Uterus (tissue), 3 donors: ENCODE measurements at regions not wholly inside any gene's neighbourhood (a gene's known extent, or its start where the extent isn't known, plus 50 kb on each side); places are given as distances from the start of the nearest gene placed in this dataset.

Experiments
- DNase-seq, 2 donors: peaks; one replicate each; pipeline ENCODE4 v3.0.0-alpha.2; 2019 to 2020
- H3K27ac ChIP-seq, 2 donors: fragments of 200-600 bp; sonication (generic); 1 replicate in 1 of 2; 2 replicates in 1 of 2; pipeline ENCODE4 v1.5.1; 2016 to 2018
- H3K27me3 ChIP-seq, 2 donors: fragments of 200-600 bp; sonication (generic); one replicate each; pipeline ENCODE4 v1.5.1; 2018 to 2019; ENCODE audit warnings: control low read depth in 1 of 2
- H3K36me3 ChIP-seq, 2 donors: fragments of 200-600 bp; sonication (generic); one replicate each; pipeline ENCODE4 v1.5.1; 2019; ENCODE audit warnings: control low read depth in 1 of 2
- H3K4me1 ChIP-seq, 2 donors: fragments of 200-600 bp; sonication (generic); one replicate each; pipeline ENCODE4 v1.5.1; 2018 to 2019; ENCODE audit warnings: control low read depth in 1 of 2
- H3K4me3 ChIP-seq, 2 donors: fragments of 200-600 bp; sonication (generic); 1 replicate in 1 of 2; 2 replicates in 1 of 2; pipeline ENCODE4 v1.5.1; 2018 to 2019; ENCODE audit warnings: mild to moderate bottlenecking in 1 of 2
- H3K9me3 ChIP-seq, 2 donors: fragments of 200-600 bp; sonication (generic); one replicate each; pipeline ENCODE4 v1.5.1; 2019; ENCODE audit warnings: control low read depth in 1 of 2
- POLR2A ChIP-seq, 2 donors: fragments of 450-650 bp; IDR thresholded peaks; one replicate each; pipeline ENCODE4 v1.6.1; 2016; ENCODE audit warnings: antibody characterized with exemption in 2 of 2, mild to moderate bottlenecking in 1 of 2, moderate library complexity in 1 of 2
- intact Hi-C: fragments of 100-400 bp; cut with DNase I; formaldehyde crosslinking; loops from one replicate; pipeline ENCODE4 v1.15.1; 2023; ENCODE audit warnings: low total_unique reads
- TF ChIP-seq, protein P1 (sequence below), 4 experiments: fragments of 200-600 bp in 2 of 4; fragments of 450-650 bp in 2 of 4; sonication (generic) in 2 of 4; IDR thresholded peaks; one replicate each; pipeline ENCODE4 v1.5.1; 2016 to 2019; ENCODE audit warnings: antibody characterized with exemption in 4 of 4, mild to moderate bottlenecking in 2 of 4, moderate library complexity in 1 of 4
- donor health status: DM: yes; HTN: yes; CAD: no.

DNA sequence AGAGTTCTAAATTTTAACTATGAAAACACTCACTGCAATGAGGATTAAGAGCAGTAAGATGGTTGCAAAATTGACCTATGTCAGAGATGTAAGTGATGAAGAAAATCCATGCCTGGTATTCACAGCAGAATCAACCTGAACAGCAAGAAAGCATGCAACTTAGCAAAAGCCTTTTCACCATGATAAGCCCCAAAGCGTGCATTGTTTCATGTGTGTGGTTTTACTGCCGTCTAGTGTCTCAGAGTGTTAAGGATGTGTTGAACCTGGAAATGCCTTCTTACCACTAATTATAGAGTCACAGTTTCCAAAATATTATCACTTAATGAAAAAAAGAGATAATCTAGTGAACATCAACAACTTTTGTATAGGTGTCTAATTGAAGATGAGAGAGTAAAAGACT is 415.2 kb upstream of the TRPC7 start:
- Histone ChIP-seq H3K4me1 (no peaks in the 10 kb centered on the region), H3K36me3 (no peaks in the 10 kb centered on the region), H3K9me3 (no peaks in the 10 kb centered on the region), H3K27ac (no peak overlapping the region), H3K27me3 (no peaks in the 10 kb centered on the region), H3K4me3 (no peak overlapping the region)
- DNase-seq: no peak
- intact Hi-C loops: no loop called here
- no peak for TF ChIP-seq POLR2A (IDR thresholded peaks at IDR 0.05)
- TF ChIP-seq, protein P1, sequence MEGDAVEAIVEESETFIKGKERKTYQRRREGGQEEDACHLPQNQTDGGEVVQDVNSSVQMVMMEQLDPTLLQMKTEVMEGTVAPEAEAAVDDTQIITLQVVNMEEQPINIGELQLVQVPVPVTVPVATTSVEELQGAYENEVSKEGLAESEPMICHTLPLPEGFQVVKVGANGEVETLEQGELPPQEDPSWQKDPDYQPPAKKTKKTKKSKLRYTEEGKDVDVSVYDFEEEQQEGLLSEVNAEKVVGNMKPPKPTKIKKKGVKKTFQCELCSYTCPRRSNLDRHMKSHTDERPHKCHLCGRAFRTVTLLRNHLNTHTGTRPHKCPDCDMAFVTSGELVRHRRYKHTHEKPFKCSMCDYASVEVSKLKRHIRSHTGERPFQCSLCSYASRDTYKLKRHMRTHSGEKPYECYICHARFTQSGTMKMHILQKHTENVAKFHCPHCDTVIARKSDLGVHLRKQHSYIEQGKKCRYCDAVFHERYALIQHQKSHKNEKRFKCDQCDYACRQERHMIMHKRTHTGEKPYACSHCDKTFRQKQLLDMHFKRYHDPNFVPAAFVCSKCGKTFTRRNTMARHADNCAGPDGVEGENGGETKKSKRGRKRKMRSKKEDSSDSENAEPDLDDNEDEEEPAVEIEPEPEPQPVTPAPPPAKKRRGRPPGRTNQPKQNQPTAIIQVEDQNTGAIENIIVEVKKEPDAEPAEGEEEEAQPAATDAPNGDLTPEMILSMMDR (IDR thresholded peaks at IDR 0.05): no peak

DNA sequence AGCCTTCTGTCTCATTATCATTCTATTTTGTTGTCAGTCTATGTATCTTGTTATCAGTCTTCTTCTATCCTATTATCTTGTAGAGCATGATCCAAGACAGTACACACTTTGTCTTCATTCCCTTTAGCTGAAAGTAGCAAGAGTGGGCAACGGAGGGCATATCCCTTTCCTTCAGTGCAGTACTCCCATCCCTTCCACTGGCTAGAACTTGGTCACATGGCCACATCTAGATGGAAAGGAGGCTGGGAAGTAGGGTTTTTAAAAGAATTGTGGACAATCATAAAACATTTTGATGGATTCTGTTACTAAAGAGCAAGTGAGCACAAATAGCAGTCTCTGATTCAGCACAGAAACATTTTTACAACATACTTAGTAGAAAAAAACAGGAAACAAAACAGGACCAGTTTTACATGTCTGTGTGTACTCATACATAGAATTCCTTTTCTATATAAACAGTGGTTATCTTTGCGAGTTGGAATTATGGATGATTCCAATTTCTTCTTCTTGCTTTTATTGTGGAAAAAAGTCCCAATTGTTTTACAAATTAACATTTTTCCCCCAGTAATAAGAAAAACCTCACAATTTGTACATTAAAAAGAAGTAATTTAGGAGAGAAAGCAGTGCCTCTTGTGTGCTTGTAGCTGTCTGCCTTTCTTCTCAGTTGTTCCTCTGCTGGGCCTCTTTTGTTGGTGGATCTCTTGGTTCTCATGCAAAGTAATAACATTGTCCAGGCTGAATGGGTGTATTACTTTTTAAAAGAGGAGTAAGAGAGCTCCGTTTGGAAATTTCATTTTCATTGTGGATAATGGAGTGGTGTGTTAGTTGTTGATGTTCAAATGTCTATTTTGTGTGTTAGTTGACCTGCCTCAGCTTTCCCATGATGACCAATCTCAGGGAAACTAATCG is 410.9 kb upstream of the TRPC7 start:
- Histone ChIP-seq H3K4me3 (no peak overlapping the region), H3K4me1 (no peaks in the 10 kb centered on the region), H3K36me3 (no peaks in the 10 kb centered on the region), H3K27me3 (no peaks in the 10 kb centered on the region), H3K9me3 (no peaks in the 10 kb centered on the region), H3K27ac (peak overlapping the region in 1 of 2 donors; percentile 19)
- TF ChIP-seq, protein P1 (IDR thresholded peaks at IDR 0.05): no peak
- no peak for TF ChIP-seq POLR2A (IDR thresholded peaks at IDR 0.05)
- no peak for DNase-seq
- intact Hi-C loops: no loop called here

DNA sequence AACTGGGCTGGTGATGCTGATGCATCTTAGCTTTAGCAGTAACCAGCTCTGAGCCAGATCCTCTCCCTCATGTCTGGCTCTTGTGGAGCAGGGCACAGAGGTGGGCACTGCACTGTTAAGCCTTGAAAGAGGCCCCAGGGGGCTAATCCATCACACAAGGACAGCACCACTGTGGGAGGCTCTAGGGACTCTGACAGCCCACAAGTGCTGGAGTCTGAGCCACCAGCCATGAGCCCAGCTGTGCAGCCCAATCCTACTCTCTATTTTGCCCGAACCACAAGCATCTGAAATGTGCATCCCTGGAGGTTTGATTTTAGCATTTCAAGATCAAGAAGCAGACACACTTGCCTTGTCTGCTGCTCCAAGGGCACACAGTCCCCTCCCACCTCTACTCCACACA is 407.1 kb upstream of the TRPC7 start:
- intact Hi-C loops: no loop called here
- no peak for TF ChIP-seq POLR2A (IDR thresholded peaks at IDR 0.05)
- TF ChIP-seq, protein P1 (IDR thresholded peaks at IDR 0.05): no peak
- Histone ChIP-seq H3K4me3 (no peak overlapping the region), H3K27ac (no peak overlapping the region), H3K4me1 (no peaks in the 10 kb centered on the region), H3K27me3 (no peaks in the 10 kb centered on the region), H3K9me3 (no peaks in the 10 kb centered on the region), H3K36me3 (no peaks in the 10 kb centered on the region)
- no peak for DNase-seq

DNA sequence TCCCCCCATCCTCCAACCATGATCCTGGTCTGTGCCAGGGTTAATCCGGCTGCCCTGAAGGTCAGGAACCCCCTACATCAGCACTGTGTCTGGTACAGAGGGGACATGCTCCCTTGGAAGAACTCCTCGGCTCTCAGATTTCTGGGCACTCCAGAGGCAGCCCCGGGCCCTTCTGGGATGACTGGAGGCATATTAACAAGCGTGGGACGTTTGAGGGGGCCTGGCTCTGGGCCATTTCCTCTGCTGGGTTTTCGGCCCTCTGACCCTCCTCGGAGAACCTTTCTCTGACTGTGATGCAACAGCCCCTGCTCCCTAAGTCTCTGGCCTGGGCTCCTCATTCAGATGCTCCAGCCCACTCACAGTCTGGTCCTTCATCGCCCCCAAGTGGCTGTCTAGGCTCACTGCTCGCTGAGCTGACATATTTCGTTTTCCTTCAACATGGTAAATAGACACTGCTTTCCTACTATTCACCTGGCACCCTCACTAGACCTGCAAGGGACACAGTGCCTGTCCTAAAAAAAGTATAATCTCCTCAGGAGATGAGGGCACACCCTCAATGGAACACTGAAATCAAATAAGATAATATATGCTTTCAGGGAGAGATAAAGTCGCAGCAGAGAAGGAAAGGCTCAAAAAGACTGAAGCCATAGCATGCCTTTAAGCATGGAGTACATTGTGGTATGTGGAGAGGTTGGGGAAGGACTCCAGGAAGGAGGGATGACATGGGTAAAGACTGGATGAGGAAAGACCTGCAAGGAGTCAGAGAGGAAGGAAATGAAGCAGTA is 404.7 kb upstream of the TRPC7 start:
- Histone ChIP-seq H3K4me1 (no peaks in the 10 kb centered on the region), H3K27me3 (no peaks in the 10 kb centered on the region), H3K4me3 (no peak overlapping the region), H3K36me3 (no peaks in the 10 kb centered on the region), H3K27ac (no peak overlapping the region), H3K9me3 (no peaks in the 10 kb centered on the region)
- intact Hi-C loops: no loop called here
- peak; percentile 36 to 43 for DNase-seq
- TF ChIP-seq POLR2A (IDR thresholded peaks at IDR 0.05): no peak
- TF ChIP-seq, protein P1 (IDR thresholded peaks at IDR 0.05): peak; percentile 34 to 70 (median 60)

DNA sequence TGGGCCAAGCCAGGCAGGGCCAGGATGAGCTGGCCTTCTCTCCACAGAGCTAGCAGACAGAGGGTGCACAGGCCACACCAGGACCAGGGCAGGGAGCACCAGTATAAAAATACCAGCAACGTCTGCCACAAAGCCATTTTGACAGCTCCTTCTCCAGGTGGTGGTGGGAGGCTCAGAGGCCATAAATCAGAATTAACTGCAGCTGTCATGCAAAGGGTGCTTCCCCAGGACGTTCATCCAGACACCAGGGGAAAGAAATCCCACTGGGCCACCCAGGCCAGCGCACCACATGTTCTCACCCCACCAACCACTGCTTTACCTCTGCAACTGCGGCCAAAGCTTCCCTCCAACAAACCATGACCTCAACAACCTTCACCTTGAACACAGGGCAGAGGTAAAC is 403.7 kb upstream of the TRPC7 start:
- Histone ChIP-seq H3K9me3 (no peaks in the 10 kb centered on the region), H3K27me3 (no peaks in the 10 kb centered on the region), H3K4me3 (no peak overlapping the region), H3K4me1 (no peaks in the 10 kb centered on the region), H3K36me3 (no peaks in the 10 kb centered on the region), H3K27ac (no peak overlapping the region)
- TF ChIP-seq, protein P1 (IDR thresholded peaks at IDR 0.05): no peak
- no peak for TF ChIP-seq POLR2A (IDR thresholded peaks at IDR 0.05)
- DNase-seq: no peak
- intact Hi-C loops: no loop called here
